ENCODE measurements at regions not wholly inside any gene's neighbourhood (a gene's known extent, or its start where the extent isn't known, plus 50 kb on each side); places are given as distances from the start of the nearest gene placed in this dataset.

DNA sequence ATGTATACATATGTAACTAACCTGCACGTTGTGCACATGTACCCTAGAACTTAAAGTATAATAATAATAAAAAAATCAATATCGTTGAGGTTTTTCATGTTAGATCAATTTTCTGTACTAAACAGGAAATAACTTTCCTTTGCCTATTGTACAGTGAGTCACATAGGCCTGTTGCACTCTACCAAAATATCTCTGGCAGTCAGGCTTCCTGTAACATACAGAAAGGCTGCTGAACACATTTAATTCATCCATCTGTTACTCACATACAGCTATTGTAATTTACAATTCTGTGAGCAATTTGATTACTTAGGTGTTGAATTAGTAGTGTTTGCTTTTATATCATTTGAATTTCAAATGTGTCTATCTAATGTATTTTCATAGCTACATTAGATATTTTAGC lies 427.8 kb downstream of the TMA16 start:
- H3K4me3 ChIP-seq (ENCODE audit: control insufficient read depth, low read depth, low read length) = no peak overlapping the region
- no peak for DNase-seq (ENCODE audit: low read depth)
- TF ChIP-seq, protein P1, sequence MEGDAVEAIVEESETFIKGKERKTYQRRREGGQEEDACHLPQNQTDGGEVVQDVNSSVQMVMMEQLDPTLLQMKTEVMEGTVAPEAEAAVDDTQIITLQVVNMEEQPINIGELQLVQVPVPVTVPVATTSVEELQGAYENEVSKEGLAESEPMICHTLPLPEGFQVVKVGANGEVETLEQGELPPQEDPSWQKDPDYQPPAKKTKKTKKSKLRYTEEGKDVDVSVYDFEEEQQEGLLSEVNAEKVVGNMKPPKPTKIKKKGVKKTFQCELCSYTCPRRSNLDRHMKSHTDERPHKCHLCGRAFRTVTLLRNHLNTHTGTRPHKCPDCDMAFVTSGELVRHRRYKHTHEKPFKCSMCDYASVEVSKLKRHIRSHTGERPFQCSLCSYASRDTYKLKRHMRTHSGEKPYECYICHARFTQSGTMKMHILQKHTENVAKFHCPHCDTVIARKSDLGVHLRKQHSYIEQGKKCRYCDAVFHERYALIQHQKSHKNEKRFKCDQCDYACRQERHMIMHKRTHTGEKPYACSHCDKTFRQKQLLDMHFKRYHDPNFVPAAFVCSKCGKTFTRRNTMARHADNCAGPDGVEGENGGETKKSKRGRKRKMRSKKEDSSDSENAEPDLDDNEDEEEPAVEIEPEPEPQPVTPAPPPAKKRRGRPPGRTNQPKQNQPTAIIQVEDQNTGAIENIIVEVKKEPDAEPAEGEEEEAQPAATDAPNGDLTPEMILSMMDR (IDR thresholded peaks at IDR 0.05; ENCODE audit: control insufficient read depth, insufficient read depth, low read depth, low read length, missing control alignments) = no peak

DNA sequence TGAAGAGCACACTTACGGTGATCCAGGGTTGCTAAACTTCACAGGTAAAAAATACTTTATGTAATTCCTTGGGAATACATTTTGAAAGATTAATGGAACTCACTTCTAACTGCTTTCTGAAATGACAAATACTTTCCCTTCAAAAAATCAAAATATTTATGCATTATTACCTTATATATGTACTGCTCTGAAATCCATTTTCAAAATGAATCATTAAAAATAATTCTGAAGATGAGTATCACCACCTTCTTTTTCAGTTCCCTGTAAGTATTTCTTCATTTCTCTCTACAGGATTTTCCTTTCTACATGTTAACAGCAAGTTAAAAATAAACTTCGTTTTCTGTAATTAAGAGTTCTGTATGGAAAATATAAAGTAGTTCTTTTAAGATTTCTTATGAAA lies 428.6 kb downstream of the TMA16 start:
- no peak overlapping the region for H3K4me3 ChIP-seq (ENCODE audit: control insufficient read depth, low read depth, low read length)
- TF ChIP-seq, protein P1 (IDR thresholded peaks at IDR 0.05; ENCODE audit: control insufficient read depth, insufficient read depth, low read depth, low read length, missing control alignments) = no peak
- DNase-seq (ENCODE audit: low read depth) = no peak

DNA sequence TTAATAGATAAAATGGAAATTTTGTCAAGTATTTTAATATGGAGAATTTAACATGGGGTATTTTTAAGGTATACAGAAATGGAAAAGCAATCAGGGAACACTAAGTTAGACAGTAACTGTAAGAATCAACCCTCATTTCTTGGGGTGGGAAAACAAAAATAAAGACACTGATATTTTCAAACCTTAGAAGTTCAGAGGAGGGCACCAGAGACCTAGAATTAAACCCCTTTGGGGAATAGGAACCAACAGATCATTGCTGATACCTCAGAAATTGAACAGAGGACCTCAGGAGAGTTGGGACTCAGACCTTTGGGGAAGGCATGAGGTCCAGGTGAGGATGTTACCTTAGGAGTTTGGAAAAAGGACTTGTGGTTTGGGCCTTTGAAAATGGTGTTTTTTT lies 435.6 kb downstream of the TMA16 start:
- H3K4me3 ChIP-seq (ENCODE audit: control insufficient read depth, low read depth, low read length) = no peak overlapping the region
- TF ChIP-seq, protein P1 (IDR thresholded peaks at IDR 0.05; ENCODE audit: control insufficient read depth, insufficient read depth, low read depth, low read length, missing control alignments) = no peak
- no peak for DNase-seq (ENCODE audit: low read depth)

DNA sequence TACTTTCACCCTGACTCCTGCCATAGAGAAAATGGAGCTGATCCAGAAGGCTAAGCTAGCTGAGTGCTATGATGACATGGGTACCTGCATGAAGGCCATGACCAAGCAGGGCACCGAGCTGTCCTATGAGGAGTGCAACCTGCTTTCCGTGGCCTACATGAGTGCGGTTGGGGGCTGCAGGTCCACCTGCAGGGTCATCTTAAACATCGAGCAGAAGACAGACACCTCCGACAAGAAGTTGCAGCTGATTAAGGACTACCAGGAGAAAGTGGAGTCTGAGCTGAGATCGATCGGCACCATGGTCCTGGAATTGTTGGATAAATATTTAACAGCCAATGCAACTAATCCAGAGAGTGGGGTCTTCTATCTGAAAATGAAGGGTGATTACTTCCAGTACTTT lies 438.0 kb downstream of the TMA16 start:
- DNase-seq (ENCODE audit: low read depth) = no peak
- TF ChIP-seq, protein P1 (IDR thresholded peaks at IDR 0.05; ENCODE audit: control insufficient read depth, insufficient read depth, low read depth, low read length, missing control alignments) = no peak
- H3K4me3 ChIP-seq (ENCODE audit: control insufficient read depth, low read depth, low read length) = no peak overlapping the region

DNA sequence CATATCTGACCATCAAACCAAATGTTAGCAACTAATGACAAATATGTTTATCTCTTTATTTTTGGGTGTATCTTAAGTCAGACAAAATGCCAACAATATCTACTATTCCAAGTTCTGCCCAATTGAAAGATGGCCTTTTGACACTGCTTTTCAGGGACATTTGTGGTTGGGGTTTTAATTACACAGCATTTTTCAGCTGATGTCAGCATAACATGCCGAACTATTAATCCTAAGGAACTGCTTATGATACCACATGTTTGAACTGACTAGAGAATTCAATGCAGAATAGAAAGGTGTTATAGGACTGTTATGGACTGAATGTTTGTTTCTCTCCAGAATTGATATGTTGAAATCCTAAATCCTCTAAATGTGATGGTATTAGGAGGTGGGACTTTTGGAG lies 445.1 kb downstream of the TMA16 start:
- no peak overlapping the region for H3K4me3 ChIP-seq (ENCODE audit: control insufficient read depth, low read depth, low read length)
- no peak for DNase-seq (ENCODE audit: low read depth)
- TF ChIP-seq, protein P1 (IDR thresholded peaks at IDR 0.05; ENCODE audit: control insufficient read depth, insufficient read depth, low read depth, low read length, missing control alignments) = no peak

DNA sequence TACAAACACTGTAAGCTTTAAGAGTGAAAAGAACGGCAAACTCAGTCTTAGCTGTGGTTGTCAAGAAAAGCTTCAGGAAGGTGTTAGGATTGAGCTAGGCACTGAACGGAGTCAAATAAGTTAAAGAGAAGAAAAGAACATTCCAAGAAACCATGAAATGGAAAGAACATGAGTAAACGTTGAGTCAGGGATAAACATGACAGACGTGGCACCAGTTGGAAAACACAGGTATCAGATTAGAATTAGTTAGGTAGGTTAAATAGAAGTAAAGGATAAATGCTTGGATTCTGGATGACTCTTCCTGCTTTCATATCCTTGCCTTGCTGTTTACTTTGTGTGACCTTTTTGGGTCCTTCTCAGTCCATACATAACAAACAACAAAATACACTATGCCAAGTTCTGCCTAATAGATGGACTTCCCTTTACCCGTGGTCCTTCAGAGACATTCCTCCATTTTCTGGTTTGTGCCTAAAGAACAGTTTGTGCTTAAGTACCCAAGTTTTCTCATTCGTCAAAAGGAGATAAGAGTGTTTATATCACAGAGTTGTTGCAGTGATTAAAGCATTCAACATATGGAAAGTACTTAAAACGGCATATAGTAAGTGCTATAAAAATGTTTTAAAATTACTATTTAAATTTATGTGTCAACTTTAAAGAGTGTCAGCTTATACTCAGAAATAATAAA lies 446.9 kb downstream of the TMA16 start:
- no peak overlapping the region for H3K4me3 ChIP-seq (ENCODE audit: control insufficient read depth, low read depth, low read length)
- no peak for DNase-seq (ENCODE audit: low read depth)
- TF ChIP-seq, protein P1 (IDR thresholded peaks at IDR 0.05; ENCODE audit: control insufficient read depth, insufficient read depth, low read depth, low read length, missing control alignments) = no peak

All from AG09309 (cell line).